COLO829 (cell line): ENCODE measurements at regions not wholly inside any gene's neighbourhood (a gene's known extent, or its start where the extent isn't known, plus 50 kb on each side); places are given as distances from the start of the nearest gene placed in this dataset.
"Not testable (repeated sequence)": the region's sequence is repeated elsewhere in the genome, so short reads cannot be mapped to it uniquely, and the experiment has no call there.

Experiments used
- DNase-seq: peaks from one replicate; pipeline ENCODE4 v3.0.0; 2012; ENCODE audit warnings: low spot score

GRCh38 chr1:184183919-184184318, 132.4 kb downstream of the TSEN15 start:
- no peak for DNase-seq

DNA sequence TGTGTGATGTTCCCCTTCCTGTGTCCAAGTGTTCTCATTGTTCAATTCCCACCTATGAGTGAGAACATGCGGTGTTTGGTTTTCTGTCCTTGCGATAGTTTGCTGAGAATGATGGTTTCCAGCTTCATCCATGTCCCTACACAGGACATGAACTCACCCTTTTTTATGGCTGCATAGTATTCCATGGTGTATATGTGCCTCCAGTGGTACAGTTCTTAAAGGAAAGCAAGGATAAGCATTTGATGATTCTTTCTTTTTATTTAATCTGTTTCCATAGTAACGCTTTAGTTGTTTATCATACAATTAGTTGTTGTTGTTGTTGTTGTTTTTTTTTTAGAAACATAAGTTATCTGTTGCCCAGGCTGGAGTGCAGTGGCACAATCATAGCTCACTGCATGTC, 133.1 kb downstream of the TSEN15 start:
- not testable (repeated sequence) for DNase-seq

DNA sequence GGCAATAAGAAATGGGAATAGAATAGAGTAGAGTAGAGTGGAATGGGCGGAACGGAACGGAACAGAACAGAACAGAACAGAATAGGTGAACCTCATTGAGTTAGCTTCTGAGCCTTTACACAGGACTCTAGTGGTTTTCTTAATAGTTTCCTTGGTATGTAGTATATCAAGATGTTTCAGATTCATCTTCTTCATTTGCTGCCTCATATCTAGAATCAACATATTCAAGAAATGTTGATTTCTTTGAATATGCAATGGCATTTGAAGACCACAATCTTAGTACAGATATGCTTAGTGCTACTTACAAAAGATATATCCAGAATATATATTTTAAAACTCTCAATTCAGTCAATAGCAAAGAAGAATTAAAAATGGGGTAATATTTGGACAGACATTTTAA, 133.8 kb downstream of the TSEN15 start:
- no peak for DNase-seq

GRCh38 chr1:184186167-184186566, 134.6 kb downstream of the TSEN15 start:
- DNase-seq: no peak

DNA sequence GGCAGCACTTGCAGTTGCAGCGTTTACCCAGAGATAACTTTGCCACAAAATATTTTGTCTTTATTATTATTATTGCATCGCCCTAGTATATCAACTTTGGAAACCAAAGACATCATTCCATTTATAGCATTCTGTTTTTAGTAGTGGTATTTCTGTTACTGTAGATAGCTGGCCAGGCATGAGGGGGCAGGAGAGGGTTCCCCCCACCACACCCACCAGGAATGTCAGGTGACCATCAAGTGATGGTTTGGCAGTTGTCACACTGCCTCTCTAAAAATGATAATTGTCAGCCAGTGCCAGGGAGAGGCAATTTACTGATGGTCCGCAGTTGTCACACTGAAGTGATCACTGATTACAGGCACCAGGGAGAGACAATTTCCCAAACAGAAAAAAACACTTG, 135.6 kb downstream of the TSEN15 start:
- no peak for DNase-seq

DNA sequence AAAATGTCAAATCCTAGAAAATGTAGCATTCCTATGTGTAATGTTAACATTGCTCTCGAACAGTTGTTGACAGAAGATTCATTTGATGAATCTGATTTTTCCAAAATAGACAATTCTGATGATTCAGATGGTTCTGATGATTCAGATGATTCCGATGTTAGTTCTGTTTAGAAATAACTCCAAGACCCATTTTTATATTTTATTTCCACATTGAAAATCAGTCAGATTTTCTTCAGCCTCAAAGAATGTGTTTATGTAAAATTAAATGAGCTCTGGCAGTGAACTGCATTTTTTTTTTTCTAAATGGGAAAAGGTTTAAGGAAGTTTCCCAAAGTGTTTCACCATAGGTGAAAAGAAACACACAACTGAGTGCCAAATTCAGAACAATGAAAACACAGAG, 136.5 kb downstream of the TSEN15 start:
- DNase-seq: no peak

DNA sequence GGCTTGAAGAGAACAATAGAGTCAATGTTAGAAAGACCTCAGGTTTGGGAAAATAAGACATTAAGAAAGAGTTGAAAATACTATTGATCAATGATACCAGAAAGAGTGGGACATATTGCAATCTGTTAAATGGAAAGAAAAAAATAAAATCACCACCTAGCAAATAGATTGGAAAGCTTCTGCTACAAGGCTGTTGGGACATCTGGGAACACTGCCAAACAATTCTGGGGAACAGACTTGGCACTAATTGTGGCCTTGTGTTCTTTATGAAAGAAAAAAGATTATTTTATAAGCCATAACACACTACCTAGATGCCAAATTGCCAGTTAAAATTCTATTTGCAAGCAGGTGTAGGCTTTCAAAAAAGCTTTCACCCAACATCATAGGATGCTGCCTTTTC, 137.8 kb downstream of the TSEN15 start:
- DNase-seq: no peak

DNA sequence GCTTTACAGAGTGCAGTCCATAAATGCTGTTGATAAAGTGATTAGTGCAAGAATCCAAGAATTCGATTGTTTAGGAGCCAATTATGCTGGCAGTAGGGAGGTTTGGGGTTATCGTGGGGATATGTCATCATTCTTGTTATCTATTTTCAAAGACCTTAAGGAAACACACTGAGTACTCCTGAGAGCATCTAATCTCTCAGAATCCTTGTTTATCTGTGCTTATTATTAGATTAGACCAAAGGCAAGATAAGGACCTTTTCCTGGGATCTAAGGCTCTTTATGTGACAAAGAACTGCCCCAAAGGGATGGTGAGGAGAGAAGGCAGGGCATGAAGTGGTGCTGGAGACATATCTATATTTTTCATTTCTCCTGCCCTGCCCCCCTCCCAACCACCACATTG, 139.1 kb downstream of the TSEN15 start:
- no peak for DNase-seq

- DNase-seq: no peak
Measured at GRCh38 chr1:184191181-184191621, 139.7 kb downstream of the TSEN15 start.

DNA sequence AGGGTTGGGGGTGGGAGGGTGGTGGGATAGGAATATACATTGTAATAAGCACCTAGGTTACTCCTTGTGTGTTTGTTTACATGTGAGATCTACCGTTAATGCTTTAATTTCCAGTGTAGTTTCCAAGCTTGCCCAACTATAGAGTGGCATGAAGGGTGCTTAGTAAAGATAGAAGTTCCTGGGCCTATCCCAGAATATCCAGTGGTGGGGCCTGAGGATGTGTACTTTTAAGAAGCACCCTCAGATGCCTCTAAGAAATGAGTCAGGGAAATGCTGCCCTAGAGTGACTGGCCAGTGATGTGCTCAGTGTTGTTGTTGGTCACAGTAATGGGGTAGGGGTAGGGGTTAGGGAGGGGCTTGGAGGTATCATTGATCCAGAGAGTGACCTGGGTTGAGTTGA, 141.3 kb downstream of the TSEN15 start:
- DNase-seq: no peak

GRCh38 chr1:184193451-184193850, 141.9 kb downstream of the TSEN15 start:
- DNase-seq: no peak

DNA sequence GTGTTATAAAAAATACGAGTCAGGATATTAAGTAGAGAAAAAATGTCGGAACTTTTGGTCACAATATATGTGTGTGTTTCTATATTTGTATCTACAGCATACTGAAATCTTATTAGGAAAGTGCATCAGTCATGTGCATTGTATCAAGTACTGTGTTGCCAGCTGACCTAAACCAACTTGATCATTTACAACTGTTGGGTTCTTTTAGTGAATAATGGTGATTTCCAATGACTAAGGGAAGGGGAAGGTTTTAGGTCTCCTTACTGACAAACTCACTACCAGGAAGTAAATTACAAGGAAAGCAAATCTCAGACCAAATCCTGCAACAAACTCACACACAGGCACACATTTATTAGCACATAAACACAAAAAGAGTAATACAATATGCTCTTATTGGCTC, 142.7 kb downstream of the TSEN15 start:
- DNase-seq: no peak

DNA sequence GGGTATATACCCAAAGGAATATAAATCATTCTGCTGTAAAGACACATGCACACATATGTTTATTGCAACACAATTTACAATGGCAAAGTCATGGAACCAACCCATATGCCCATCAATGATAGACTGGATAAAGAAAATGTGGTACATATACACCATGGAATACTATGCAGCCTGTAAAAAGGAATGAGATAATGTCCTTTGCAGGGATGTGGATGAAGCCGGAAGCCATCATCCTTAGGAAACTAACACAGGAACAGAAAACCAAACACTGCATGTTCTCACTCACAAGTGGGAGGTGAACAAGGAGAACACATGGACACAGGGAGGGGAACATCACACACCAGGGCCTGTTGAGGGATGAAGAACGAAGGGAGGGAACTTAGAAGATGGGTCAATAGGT, 144.2 kb downstream of the TSEN15 start:
- not testable (repeated sequence) for DNase-seq

- no peak for DNase-seq
Measured at GRCh38 chr1:184197831-184198230, 146.3 kb downstream of the TSEN15 start.

DNA sequence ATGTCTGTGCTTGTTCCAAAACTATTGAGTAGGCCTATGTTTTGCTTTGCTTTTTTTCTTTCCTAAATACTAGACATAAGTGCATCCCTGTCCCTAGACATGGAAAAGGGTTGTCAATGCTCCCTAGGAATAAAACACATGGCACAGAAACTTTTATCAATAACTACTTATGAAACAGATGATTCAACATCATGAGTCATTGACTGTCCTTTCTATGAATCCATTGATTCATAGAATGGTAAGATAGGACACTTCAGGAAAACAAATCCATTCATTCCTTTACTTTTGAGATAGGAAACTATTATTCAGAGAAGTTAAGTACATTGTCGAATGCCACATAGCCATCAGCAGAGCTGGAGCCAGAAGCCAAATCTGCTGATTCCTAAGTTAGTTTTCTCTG, 147.5 kb downstream of the TSEN15 start:
- DNase-seq: peak; percentile 94

DNA sequence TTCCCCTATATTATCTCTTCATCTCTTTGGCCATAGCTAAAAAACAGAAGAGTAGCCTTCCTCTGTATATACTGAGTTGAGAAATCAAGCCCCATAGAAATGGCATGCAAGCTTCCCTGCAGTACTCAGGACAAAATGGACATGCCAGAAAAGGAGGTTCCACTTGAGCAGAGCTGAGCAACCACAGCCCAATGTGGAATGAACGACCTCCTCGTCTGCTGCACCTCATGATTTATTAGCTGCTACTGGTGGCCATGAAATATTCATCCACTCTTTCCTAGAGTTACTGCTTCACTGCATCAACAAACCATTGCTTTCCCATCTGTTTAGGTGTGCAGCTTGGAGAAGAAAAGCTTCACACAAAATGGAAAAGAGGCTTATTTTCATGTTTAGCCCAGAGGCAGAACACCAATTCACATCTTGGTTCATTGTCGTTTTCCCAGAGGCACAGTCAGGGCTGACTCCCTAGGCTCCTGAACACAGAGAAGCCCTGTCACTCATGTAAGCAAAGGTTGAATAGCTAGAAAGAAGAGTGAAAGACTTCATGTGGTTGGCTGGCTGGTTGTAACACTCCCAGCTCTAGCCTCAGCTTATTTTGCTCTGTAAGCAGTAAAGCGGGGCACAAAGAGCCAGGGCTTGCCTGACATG, 148.0 kb downstream of the TSEN15 start:
- DNase-seq: no peak

DNA sequence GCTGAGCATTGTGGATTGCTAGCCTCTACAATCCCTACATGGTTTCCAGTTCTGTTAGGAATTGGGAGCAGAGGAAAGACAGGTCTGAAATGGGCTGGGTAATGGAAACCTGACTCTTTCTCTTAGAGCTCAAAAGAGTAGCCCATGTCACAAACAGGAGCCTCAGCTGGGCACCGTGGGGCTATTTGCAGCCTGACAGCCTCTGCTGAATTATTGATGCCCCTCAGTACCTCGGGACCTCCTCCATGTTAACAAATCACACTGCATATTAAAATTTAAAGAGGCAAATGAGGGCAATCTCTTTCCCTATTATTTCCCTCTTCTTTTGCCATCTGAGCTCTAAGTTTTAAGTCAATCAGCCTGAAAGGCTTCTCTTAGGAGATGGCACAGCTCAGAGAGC, 157.1 kb downstream of the TSEN15 start:
- no peak for DNase-seq

DNA sequence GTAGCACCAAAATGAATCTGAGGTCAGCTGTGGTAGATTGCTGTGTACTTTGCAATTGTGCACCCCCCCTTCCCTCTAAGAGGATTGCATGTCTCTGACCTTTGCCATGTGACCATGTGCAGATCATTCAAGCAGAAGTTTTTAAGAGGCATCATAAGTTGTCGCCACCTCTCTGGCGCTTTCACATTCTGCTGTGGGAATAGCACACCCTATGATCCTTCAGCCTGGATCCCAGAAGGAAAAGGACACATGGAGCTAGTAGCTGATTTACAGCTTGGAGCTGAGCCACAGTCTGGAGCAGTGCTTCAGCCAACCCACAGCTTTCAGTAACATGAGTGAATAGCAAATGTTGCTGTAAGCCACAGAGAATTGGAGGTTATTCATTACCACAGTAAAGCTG, 158.5 kb downstream of the TSEN15 start:
- no peak for DNase-seq

DNA sequence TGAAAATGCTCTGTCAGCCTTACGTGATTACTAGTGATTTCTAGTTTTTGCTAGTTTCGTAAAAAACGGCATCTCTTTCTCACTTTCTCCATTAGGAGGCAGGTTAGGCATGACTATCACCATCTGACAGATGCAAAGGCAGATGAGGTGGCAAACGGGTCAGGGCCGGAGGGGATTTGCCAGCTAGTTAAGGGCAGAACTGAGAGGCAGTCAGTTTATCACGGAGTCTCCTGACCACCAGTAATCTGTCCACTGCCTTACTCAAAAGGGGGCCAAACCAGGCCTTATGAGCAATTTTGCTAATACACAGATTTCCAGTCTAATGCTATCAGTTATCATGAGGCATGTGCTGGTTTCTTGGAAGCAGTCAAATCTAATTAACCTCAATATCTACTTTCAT, 159.3 kb downstream of the TSEN15 start:
- DNase-seq: no peak

GRCh38 chr1:184212649-184213314, 161.3 kb downstream of the TSEN15 start:
- peak; percentile 68 for DNase-seq

DNA sequence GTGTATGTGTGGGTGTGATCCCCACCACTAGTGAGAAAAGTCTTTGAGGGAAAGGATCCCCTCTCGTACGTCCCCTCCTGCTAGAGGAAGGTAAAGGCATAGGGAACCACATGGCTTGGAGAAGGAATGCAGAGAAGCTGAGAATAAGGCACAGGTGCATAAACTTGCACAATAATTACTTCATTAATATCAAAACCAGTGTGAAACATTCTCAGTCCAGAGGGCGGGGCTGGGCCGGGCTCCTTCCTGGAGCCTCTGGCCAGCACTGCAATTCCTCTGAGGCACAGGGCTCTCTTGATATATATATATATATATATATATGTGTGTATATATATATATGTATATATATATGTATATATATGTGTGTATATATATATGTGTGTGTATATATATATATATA, 162.6 kb downstream of the TSEN15 start:
- no peak for DNase-seq

GRCh38 chr1:184215274-184215925, 163.9 kb downstream of the TSEN15 start:
- no peak for DNase-seq

GRCh38 chr1:184218458-184219075, 167.0 kb downstream of the TSEN15 start:
- DNase-seq: peak; percentile 58
